ENCODE measurements at regions not wholly inside any gene's neighbourhood (a gene's known extent, or its start where the extent isn't known, plus 50 kb on each side); places are given as distances from the start of the nearest gene placed in this dataset.

- H2BK15ac ChIP-seq (ENCODE audit: low read length): no peak overlapping the region
- H2BK5ac ChIP-seq (ENCODE audit: low read depth, low read length): no peak overlapping the region
- H3K9me3 ChIP-seq (ENCODE audit: insufficient read depth in 2 of 2, low read depth in 1 of 2, low read length in 1 of 2): no peaks in the 10 kb centered on the region; a peak in 1 of 4 replicates
- ChIA-PET CTCF (ENCODE audit: partially characterized antibody) (interaction anchor here (0.9 to 1.2 kb wide), 2 partner anchors 255 to 298 kb away, joined by 3 to 4 read pairs; no protein-coding TSS in a partner anchor), POLR2A (ENCODE audit: partially characterized antibody) (no interaction called here)
- H3K27ac ChIP-seq (ENCODE audit: low read depth, low read length): no peak overlapping the region
- H3K4me1 ChIP-seq (replicated peaks in 1 of 4; ENCODE audit: control insufficient read depth in 3 of 4, insufficient read depth in 4 of 4, low read length in 3 of 4): peaks cover 0 to 7% (median 0%) of the 10 kb centered on the region in 4 experiments; a peak in 3 of 7 replicates
- no peak overlapping the region for H2AFZ ChIP-seq (ENCODE audit: low read length)
- H3K23ac ChIP-seq (ENCODE audit: insufficient read length): no peak overlapping the region
- WGBS, 2 experiments (ENCODE audit: extremely low coverage in 1 of 2, insufficient coverage in 1 of 2, insufficient read length in 1 of 2, insufficient replicate concordance in 2 of 2, low coverage in 1 of 2, low lambda C conversion rate in 2 of 2, missing lambda C conversion rate in 1 of 2): 92% methylated on average over 4 of the region's 4 CpGs; no CpG with 5 or more reads in 1 of the 2 experiments
- no peak overlapping the region for H3K14ac ChIP-seq (ENCODE audit: insufficient read length)
- no peak overlapping the region for H3K9ac ChIP-seq (replicated peaks in 1 of 4; ENCODE audit: extremely low read depth in 1 of 4, low read depth in 3 of 4, low read length in 3 of 4)
- H4K8ac ChIP-seq (ENCODE audit: extremely low read depth, insufficient read depth, low read length): no peak overlapping the region
- no peak overlapping the region for H3K4ac ChIP-seq (replicated peaks; ENCODE audit: insufficient read length, low read depth, low read length)
- no peak overlapping the region for H2BK12ac ChIP-seq (ENCODE audit: low read depth, low read length)
- H4K20me1 ChIP-seq (replicated peaks in 1 of 2; ENCODE audit: control insufficient read depth in 1 of 2, insufficient read depth in 2 of 2, low read length in 2 of 2): no peaks in the 10 kb centered on the region
- no peak overlapping the region for H3K4me3 ChIP-seq (ENCODE audit: extremely low read depth in 1 of 4, insufficient read depth in 2 of 4, low read depth in 3 of 4, low read length in 4 of 4)
- H3K79me1 ChIP-seq (ENCODE audit: low read depth, low read length): no peaks in the 10 kb centered on the region; the same call in 1 of the 2 replicates
- H2BK120ac ChIP-seq (replicated peaks; ENCODE audit: low read depth, low read length): no peak overlapping the region
- no peaks in the 10 kb centered on the region for H3K36me3 ChIP-seq (ENCODE audit: control insufficient read depth in 2 of 4, insufficient read depth in 4 of 4, low read length in 3 of 4)
- no peak overlapping the region for H3K4me2 ChIP-seq (ENCODE audit: insufficient read depth in 1 of 2, low read depth in 2 of 2, low read length in 2 of 2)
- no peaks in the 10 kb centered on the region for H3K79me2 ChIP-seq (ENCODE audit: control insufficient read depth in 1 of 2, insufficient read depth in 2 of 2, low read length in 2 of 2)
- H3K27me3 ChIP-seq (replicated peaks in 1 of 4; ENCODE audit: control insufficient read depth in 3 of 4, extremely low read depth in 1 of 4, insufficient read depth in 3 of 4, low read length in 3 of 4): no peaks in the 10 kb centered on the region
- H3K23me2 ChIP-seq (ENCODE audit: low read depth, low read length): no peaks in the 10 kb centered on the region
- DNase-seq (ENCODE audit: low read depth in 1 of 2, low spot score in 2 of 2): no peak
- FAIRE-seq: no peak
- no peak overlapping the region for H2BK20ac ChIP-seq (ENCODE audit: low read length)
- H2AK5ac ChIP-seq (ENCODE audit: low read depth, low read length): no peak overlapping the region
- no peak overlapping the region for H3K56ac ChIP-seq (replicated peaks; ENCODE audit: insufficient read length, low read depth, low read length)
- H4K5ac ChIP-seq (ENCODE audit: insufficient read length, low read depth, low read length): no peak overlapping the region
- no peak overlapping the region for H3K18ac ChIP-seq (ENCODE audit: extremely low read depth, low read length)
- no peak overlapping the region for H4K91ac ChIP-seq (replicated peaks; ENCODE audit: insufficient read length, low read length)
- TF ChIP-seq CHD2 (IDR thresholded peaks at IDR 0.05; ENCODE audit: low read length) (no peak), RFX5 (IDR thresholded peaks at IDR 0.05; ENCODE audit: borderline replicate concordance, low read depth, low read length) (no peak), SRF (IDR thresholded peaks at IDR 0.05; ENCODE audit: low read depth, low read length) (no peak), SP2 (IDR thresholded peaks at IDR 0.05; ENCODE audit: low read length) (no peak), TAF1 (IDR thresholded peaks at IDR 0.05; ENCODE audit: low read depth, low read length) (no peak), CTCF (IDR thresholded peaks at IDR 0.05; ENCODE audit: control extremely low read depth in 1 of 3, insufficient read depth in 1 of 3, low read depth in 1 of 3, low read length in 3 of 3) (no peak), HDAC2 (IDR thresholded peaks at IDR 0.05; ENCODE audit: borderline replicate concordance in 1 of 2, low read depth in 2 of 2, low read length in 2 of 2) (no peak), SP4 (IDR thresholded peaks at IDR 0.05; ENCODE audit: low read length) (no peak), RBBP5 (IDR thresholded peaks at IDR 0.05; ENCODE audit: borderline replicate concordance, low read depth, low read length) (no peak), TCF12 (IDR thresholded peaks at IDR 0.05; ENCODE audit: low read depth, low read length) (no peak), BRCA1 (IDR thresholded peaks at IDR 0.05; ENCODE audit: low read depth, low read length) (no peak)
Observed at GRCh38 chr11:95450547-95451123, 219.6 kb upstream of the SESN3 start.
